Gastrocnemius medialis (tissue), 4 donors: ENCODE measurements at regions not wholly inside any gene's neighbourhood (a gene's known extent, or its start where the extent isn't known, plus 50 kb on each side); places are given as distances from the start of the nearest gene placed in this dataset.

Source experiments
- CTCF ChIP-seq, 5 experiments: fragments of 450-650 bp in 3 of 5; fragments of 200-600 bp in 2 of 5; sonication (generic) in 2 of 5; IDR thresholded peaks in 4 of 5; conservative IDR thresholded peaks in 1 of 5; 1 replicate in 4 of 5; 2 replicates in 1 of 5; pipeline ENCODE4 v1.5.1; 2016 to 2019; ENCODE audit warnings: antibody characterized with exemption in 5 of 5, mild to moderate bottlenecking in 3 of 5, moderate library complexity in 3 of 5
- POLR2A ChIP-seq, 2 donors: fragments of 450-650 bp; IDR thresholded peaks; one replicate each; pipeline ENCODE4 v1.6.1; 2017; ENCODE audit warnings: antibody characterized with exemption in 2 of 2, mild to moderate bottlenecking in 2 of 2, moderate library complexity in 2 of 2

- TF ChIP-seq CTCF (IDR thresholded peaks at IDR 0.05 in 4 of 5, conservative IDR thresholded peaks at IDR 0.05 in 1 of 5): no peak
- no peak for TF ChIP-seq POLR2A (IDR thresholded peaks at IDR 0.05)
Observed at GRCh38 chr6:4606821-4607704, 169.1 kb upstream of the CDYL start.
